B cell (primary cell): ENCODE measurements at regions not wholly inside any gene's neighbourhood (a gene's known extent, or its start where the extent isn't known, plus 50 kb on each side); places are given as distances from the start of the nearest gene placed in this dataset.
A peak's percentile ranks its signal among the peaks of the same experiment; 100 is the strongest.

Source experiments
- CTCF ChIP-seq: fragments of 200-600 bp; IDR thresholded peaks from one replicate; pipeline ENCODE4 v1.8.0; 2022; ENCODE audit warnings: antibody characterized with exemption, mild to moderate bottlenecking
- EZH2 ChIP-seq: IDR thresholded peaks from 2 replicates; pipeline ENCODE4 v1.6.1; 2012; ENCODE audit warnings: borderline replicate concordance, low read depth, mild to moderate bottlenecking, moderate library complexity, low read length; ENCODE audit not compliant: insufficient read depth, poor library complexity, severe bottlenecking

- TF ChIP-seq CTCF (peak; percentile 78), EZH2 (no peak)
Measured at GRCh38 chr15:97909291-97909891, 51.1 kb upstream of the ARRDC4 start.
